Fibroblast of lung (primary cell): ENCODE measurements at regions not wholly inside any gene's neighbourhood (a gene's known extent, or its start where the extent isn't known, plus 50 kb on each side); places are given as distances from the start of the nearest gene placed in this dataset.
"Not testable (repeated sequence)": the region's sequence is repeated elsewhere in the genome, so short reads cannot be mapped to it uniquely, and the experiment has no call there.

Experiments
- DNase-seq, 2 donors: peaks; one replicate each; pipeline versions ENCODE4 v3.0.0 to v3.0.0-alpha.2; 2010; ENCODE audit warnings: low read depth in 2 of 2
- H2AFZ ChIP-seq: 2 replicates; pipeline ENCODE4 v1.5.1; 2012; ENCODE audit warnings: low read length, control low read depth, inconsistent platforms
- H3K27ac ChIP-seq: 2 replicates; pipeline ENCODE4 v1.5.1; 2011; ENCODE audit warnings: low read length, control low read depth; ENCODE audit not compliant: insufficient read depth
- H3K27me3 ChIP-seq: 2 replicates; pipeline ENCODE4 v1.5.1; 2011; ENCODE audit warnings: mild to moderate bottlenecking, low read length; ENCODE audit not compliant: control insufficient read depth, insufficient read depth
- H3K36me3 ChIP-seq: 2 replicates; pipeline ENCODE4 v1.5.1; 2011; ENCODE audit warnings: low read length; ENCODE audit not compliant: control insufficient read depth, insufficient read depth
- H3K4me1 ChIP-seq: 2 replicates; pipeline ENCODE4 v1.5.1; 2011; ENCODE audit warnings: low read length; ENCODE audit not compliant: control insufficient read depth, insufficient read depth; ENCODE audit errors: extremely low read depth
- H3K4me2 ChIP-seq: 2 replicates; pipeline ENCODE4 v1.5.1; 2011; ENCODE audit warnings: low read length, control low read depth; ENCODE audit not compliant: insufficient read depth; ENCODE audit errors: extremely low read depth
- H3K4me3 ChIP-seq, 4 experiments: fragments of 200-600 bp in 1 of 4; sonication (generic) in 1 of 4; replicated peaks in 1 of 4; 2 replicates each; pipeline ENCODE4 v1.5.1; 2011 to 2016; ENCODE audit warnings: low read length in 4 of 4, low read depth in 3 of 4, mild to moderate bottlenecking in 3 of 4, control low read depth in 2 of 4, inconsistent platforms in 1 of 4, mixed read lengths in 1 of 4; ENCODE audit not compliant: insufficient read depth in 1 of 4; ENCODE audit errors: control extremely low read depth in 1 of 4
- H3K79me2 ChIP-seq: 2 replicates; pipeline ENCODE4 v1.5.1; 2012; ENCODE audit warnings: mild to moderate bottlenecking, low read length, inconsistent platforms; ENCODE audit not compliant: control insufficient read depth, insufficient read depth
- H3K9ac ChIP-seq: 2 replicates; pipeline ENCODE4 v1.5.1; 2011; ENCODE audit warnings: mild to moderate bottlenecking, low read length, control low read depth; ENCODE audit not compliant: insufficient read depth
- H3K9me3 ChIP-seq: 2 replicates; pipeline ENCODE4 v1.5.1; 2012; ENCODE audit warnings: low read depth, low read length; ENCODE audit not compliant: control insufficient read depth, insufficient read depth
- H4K20me1 ChIP-seq: 2 replicates; pipeline ENCODE4 v1.5.1; 2011; ENCODE audit warnings: low read length; ENCODE audit not compliant: control insufficient read depth, insufficient read depth; ENCODE audit errors: extremely low read depth
- EZH2 ChIP-seq: IDR thresholded peaks from 2 replicates; pipeline ENCODE4 v1.5.1; 2012; ENCODE audit warnings: low read length, control low read depth, mild to moderate bottlenecking; ENCODE audit errors: missing control alignments
- TF ChIP-seq, protein P1 (sequence below), 2 donors: IDR thresholded peaks in 1 of 2; conservative IDR thresholded peaks in 1 of 2; 1 replicate in 1 of 2; 2 replicates in 1 of 2; pipeline ENCODE4 v1.5.1; 2011 to 2012; ENCODE audit warnings: low read length in 2 of 2, control low read depth in 1 of 2, inconsistent platforms in 1 of 2, low read depth in 1 of 2, mild to moderate bottlenecking in 1 of 2

DNA sequence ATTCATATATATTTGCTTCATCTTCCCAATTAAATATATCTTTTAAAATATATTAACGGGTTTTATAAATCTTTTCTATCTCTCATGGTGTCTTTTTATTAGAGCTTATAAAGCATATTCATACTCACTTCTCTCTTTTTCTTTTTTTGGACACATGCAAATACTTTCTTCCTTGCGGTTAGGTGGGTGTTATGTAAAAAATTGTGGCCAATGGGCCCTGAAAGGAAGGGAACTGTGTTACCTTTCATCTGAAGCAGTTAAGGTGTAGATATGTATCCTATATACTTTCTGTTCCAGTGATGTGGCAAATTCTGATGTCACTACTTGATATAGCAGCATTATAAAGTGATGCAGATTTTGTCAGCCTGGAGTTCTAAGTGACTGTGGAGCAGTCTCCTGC lies 714.5 kb downstream of the PLCL1 start:
- no peak for DNase-seq
- H3K79me2 ChIP-seq = no peaks in the 10 kb centered on the region
- H3K4me2 ChIP-seq = no peak overlapping the region
- no peaks in the 10 kb centered on the region for H3K27me3 ChIP-seq
- no peaks in the 10 kb centered on the region for H3K4me1 ChIP-seq
- no peaks in the 10 kb centered on the region for H4K20me1 ChIP-seq
- H3K27ac ChIP-seq = no peak overlapping the region
- H3K9me3 ChIP-seq = no peaks in the 10 kb centered on the region
- H3K36me3 ChIP-seq = no peaks in the 10 kb centered on the region
- no peak overlapping the region for H3K9ac ChIP-seq
- no peak for TF ChIP-seq EZH2
- TF ChIP-seq, protein P1, sequence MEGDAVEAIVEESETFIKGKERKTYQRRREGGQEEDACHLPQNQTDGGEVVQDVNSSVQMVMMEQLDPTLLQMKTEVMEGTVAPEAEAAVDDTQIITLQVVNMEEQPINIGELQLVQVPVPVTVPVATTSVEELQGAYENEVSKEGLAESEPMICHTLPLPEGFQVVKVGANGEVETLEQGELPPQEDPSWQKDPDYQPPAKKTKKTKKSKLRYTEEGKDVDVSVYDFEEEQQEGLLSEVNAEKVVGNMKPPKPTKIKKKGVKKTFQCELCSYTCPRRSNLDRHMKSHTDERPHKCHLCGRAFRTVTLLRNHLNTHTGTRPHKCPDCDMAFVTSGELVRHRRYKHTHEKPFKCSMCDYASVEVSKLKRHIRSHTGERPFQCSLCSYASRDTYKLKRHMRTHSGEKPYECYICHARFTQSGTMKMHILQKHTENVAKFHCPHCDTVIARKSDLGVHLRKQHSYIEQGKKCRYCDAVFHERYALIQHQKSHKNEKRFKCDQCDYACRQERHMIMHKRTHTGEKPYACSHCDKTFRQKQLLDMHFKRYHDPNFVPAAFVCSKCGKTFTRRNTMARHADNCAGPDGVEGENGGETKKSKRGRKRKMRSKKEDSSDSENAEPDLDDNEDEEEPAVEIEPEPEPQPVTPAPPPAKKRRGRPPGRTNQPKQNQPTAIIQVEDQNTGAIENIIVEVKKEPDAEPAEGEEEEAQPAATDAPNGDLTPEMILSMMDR (conservative IDR thresholded peaks at IDR 0.05 in 1 of 2, IDR thresholded peaks at IDR 0.05 in 1 of 2; ENCODE audit: low read depth in 1 of 2, low read length in 2 of 2) = no peak
- H2AFZ ChIP-seq = no peak overlapping the region
- no peak overlapping the region for H3K4me3 ChIP-seq

DNA sequence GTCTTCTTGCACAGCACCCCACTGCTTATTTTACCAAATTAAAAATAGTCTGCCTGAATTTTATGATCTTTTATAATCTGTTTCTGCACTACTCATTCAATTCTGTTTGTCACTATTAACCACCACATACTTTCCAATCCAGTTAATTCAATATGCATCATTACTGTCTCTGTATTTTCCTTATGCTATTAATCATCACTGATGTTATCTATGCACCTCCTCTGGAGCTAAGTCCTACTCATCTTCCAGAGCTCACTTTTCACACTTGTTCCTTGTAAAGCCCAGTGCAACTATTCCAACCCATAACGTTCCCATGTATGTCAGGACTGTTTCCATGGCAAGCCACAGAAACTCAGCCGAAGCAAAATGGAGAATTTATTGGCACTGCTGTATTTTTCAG lies 713.6 kb downstream of the PLCL1 start:
- H3K27me3 ChIP-seq = no peaks in the 10 kb centered on the region
- no peaks in the 10 kb centered on the region for H3K4me1 ChIP-seq
- no peaks in the 10 kb centered on the region for H3K9me3 ChIP-seq
- peak in 1 of 2 donors; percentile 4 for DNase-seq
- H3K79me2 ChIP-seq = no peaks in the 10 kb centered on the region
- no peak overlapping the region for H3K27ac ChIP-seq
- no peak overlapping the region for H3K9ac ChIP-seq
- no peak overlapping the region for H3K4me2 ChIP-seq
- no peak overlapping the region for H2AFZ ChIP-seq
- H3K4me3 ChIP-seq = no peak overlapping the region
- H3K36me3 ChIP-seq = no peaks in the 10 kb centered on the region
- TF ChIP-seq, protein P1 (conservative IDR thresholded peaks at IDR 0.05 in 1 of 2, IDR thresholded peaks at IDR 0.05 in 1 of 2; ENCODE audit: low read depth in 1 of 2, low read length in 2 of 2) = no peak
- H4K20me1 ChIP-seq = no peaks in the 10 kb centered on the region

DNA sequence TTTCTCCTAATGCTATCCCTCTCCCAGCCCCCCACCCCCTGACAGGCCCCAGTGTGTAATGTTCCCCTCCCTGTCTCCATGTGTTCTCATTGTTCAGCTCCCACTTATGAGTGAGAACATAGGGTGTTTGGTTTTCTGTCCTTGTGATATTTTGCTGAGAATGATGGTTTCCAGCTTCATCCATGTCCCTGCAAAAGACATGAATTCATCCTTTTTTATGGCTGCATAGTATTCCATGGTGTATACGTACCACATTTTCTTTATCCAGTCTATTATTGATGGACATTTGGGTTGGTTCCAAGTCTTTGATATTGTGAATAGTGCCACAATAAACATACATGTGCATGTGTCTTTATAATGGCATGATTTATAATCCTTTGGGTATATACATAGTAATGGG lies 704.2 kb downstream of the PLCL1 start:
- not testable (repeated sequence) for H3K36me3 ChIP-seq, H3K27me3 ChIP-seq, H3K27ac ChIP-seq, H3K4me1 ChIP-seq, H4K20me1 ChIP-seq, H3K4me2 ChIP-seq, H2AFZ ChIP-seq, H3K9ac ChIP-seq, H3K79me2 ChIP-seq, H3K9me3 ChIP-seq, DNase-seq, H3K4me3 ChIP-seq

DNA sequence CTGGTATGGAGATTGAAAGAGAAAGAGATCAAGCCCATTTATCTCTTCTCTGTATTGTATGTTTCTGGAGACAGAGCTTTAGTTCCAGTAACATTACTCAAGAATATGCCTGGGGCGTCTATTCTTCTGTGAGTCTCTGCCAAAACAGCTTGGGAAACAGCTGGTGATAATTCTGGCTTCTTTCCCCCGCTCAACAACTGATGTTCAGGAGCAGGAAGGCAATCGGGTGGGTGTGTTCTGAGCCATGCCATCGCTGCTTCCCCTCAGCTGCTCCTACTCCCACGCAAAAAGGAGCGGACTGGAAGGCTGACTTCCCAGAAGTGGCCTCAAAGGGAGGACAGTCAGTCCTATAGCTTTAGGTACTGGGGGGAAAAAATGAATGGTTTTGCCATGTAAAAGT lies 695.1 kb downstream of the PLCL1 start:
- H3K36me3 ChIP-seq = no peaks in the 10 kb centered on the region
- peak; percentile 37 to 82 for DNase-seq
- no peaks in the 10 kb centered on the region for H4K20me1 ChIP-seq
- TF ChIP-seq, protein P1 (conservative IDR thresholded peaks at IDR 0.05 in 1 of 2, IDR thresholded peaks at IDR 0.05 in 1 of 2; ENCODE audit: low read depth in 1 of 2, low read length in 2 of 2) = no peak
- no peak for TF ChIP-seq EZH2
- no peak overlapping the region for H2AFZ ChIP-seq
- no peak overlapping the region for H3K4me3 ChIP-seq
- H3K27me3 ChIP-seq = no peaks in the 10 kb centered on the region
- H3K9ac ChIP-seq = no peak overlapping the region
- no peaks in the 10 kb centered on the region for H3K9me3 ChIP-seq
- H3K27ac ChIP-seq = no peak overlapping the region
- H3K79me2 ChIP-seq = no peaks in the 10 kb centered on the region
- H3K4me2 ChIP-seq = no peak overlapping the region
- no peaks in the 10 kb centered on the region for H3K4me1 ChIP-seq
